MM.1S (cell line): ENCODE measurements at regions not wholly inside any gene's neighbourhood (a gene's known extent, or its start where the extent isn't known, plus 50 kb on each side); places are given as distances from the start of the nearest gene placed in this dataset.

ENCODE experiments used
- CTCF ChIP-seq: fragments of 300-600 bp; sonication (generic); IDR thresholded peaks from 2 replicates; pipeline ENCODE4 v1.5.1; 2016; ENCODE audit warnings: antibody characterized with exemption, low read length, mixed read lengths
- EZH2 ChIP-seq: fragments of 300-600 bp; sonication (generic); optimal IDR thresholded peaks from 2 replicates; pipeline ENCODE3; 2017; ENCODE audit warnings: low read depth, mild to moderate bottlenecking, antibody characterized with exemption, low read length, mixed read lengths
- EZH2phosphoT487 ChIP-seq: fragments of 300-600 bp; sonication (generic); IDR thresholded peaks from 2 replicates; pipeline ENCODE4 v1.6.1; 2018; ENCODE audit warnings: antibody characterized with exemption, low read length

DNA sequence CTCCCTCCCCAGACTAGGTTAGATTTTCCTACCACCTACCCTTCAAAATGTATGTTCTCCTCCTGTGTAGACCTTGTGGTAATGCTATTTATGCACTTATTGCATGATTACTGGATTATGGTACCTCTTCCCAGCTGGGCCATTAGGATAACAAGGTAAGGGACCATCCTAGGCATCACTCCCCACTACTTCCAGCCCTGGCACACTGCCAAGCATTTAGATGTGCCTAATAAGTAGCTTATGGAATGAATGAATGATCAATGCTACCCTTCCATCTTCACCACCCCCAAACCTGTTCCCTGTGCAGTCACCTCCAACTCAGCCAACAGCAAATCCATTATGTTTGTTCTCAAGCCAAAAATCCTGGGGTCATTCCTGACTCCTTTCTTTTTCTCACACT, 93.4 kb downstream of the C1QL2 start:
- TF ChIP-seq EZH2phosphoT487 (no peak), CTCF (no peak), EZH2 (no peak)
